Stomach (tissue), 4 donors: ENCODE measurements at regions not wholly inside any gene's neighbourhood (a gene's known extent, or its start where the extent isn't known, plus 50 kb on each side); places are given as distances from the start of the nearest gene placed in this dataset.

Source experiments
- EP300 ChIP-seq: sonication (generic); formaldehyde crosslinking; IDR thresholded peaks from one replicate; pipeline ENCODE4 v1.6.1; 2017; ENCODE audit warnings: antibody characterized with exemption
- POLR2A ChIP-seq, 4 donors: fragments of 450-650 bp; IDR thresholded peaks; one replicate each; pipeline ENCODE4 v1.6.1; 2016; ENCODE audit warnings: antibody characterized with exemption in 4 of 4, control low read depth in 2 of 4, mild to moderate bottlenecking in 1 of 4, moderate library complexity in 1 of 4
- POLR2AphosphoS5 ChIP-seq, 3 donors: sonication (generic); formaldehyde crosslinking; IDR thresholded peaks; one replicate each; pipeline ENCODE4 v1.6.1; 2016; ENCODE audit warnings: antibody characterized with exemption in 3 of 3
- TF ChIP-seq, protein P1 (sequence below), 7 experiments: fragments of 450-650 bp in 4 of 7; fragments of 200-600 bp in 3 of 7; sonication (generic) in 3 of 7; IDR thresholded peaks; one replicate each; pipeline ENCODE4 v1.5.1; 2016 to 2019; ENCODE audit warnings: antibody characterized with exemption in 7 of 7, control low read depth in 2 of 7, mild to moderate bottlenecking in 1 of 7

- no peak for TF ChIP-seq POLR2A (IDR thresholded peaks at IDR 0.05)
- no peak for TF ChIP-seq POLR2AphosphoS5 (IDR thresholded peaks at IDR 0.05)
- TF ChIP-seq, protein P1, sequence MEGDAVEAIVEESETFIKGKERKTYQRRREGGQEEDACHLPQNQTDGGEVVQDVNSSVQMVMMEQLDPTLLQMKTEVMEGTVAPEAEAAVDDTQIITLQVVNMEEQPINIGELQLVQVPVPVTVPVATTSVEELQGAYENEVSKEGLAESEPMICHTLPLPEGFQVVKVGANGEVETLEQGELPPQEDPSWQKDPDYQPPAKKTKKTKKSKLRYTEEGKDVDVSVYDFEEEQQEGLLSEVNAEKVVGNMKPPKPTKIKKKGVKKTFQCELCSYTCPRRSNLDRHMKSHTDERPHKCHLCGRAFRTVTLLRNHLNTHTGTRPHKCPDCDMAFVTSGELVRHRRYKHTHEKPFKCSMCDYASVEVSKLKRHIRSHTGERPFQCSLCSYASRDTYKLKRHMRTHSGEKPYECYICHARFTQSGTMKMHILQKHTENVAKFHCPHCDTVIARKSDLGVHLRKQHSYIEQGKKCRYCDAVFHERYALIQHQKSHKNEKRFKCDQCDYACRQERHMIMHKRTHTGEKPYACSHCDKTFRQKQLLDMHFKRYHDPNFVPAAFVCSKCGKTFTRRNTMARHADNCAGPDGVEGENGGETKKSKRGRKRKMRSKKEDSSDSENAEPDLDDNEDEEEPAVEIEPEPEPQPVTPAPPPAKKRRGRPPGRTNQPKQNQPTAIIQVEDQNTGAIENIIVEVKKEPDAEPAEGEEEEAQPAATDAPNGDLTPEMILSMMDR (IDR thresholded peaks at IDR 0.05), result no peak
- no peak for TF ChIP-seq EP300
These were observed 65.5 kb upstream of the PRL start for GRCh38 chr6:22362361-22362760.
